Neuronal stem cell (in vitro differentiated cells): ENCODE measurements at regions not wholly inside any gene's neighbourhood (a gene's known extent, or its start where the extent isn't known, plus 50 kb on each side); places are given as distances from the start of the nearest gene placed in this dataset.

ENCODE experiments used
- DNase-seq: peaks from one replicate; pipeline ENCODE4 v3.0.0-alpha.2; 2013; ENCODE audit warnings: low spot score
- H2AFZ ChIP-seq: one replicate; pipeline ENCODE4 v1.6.1; 2013; ENCODE audit warnings: mild to moderate bottlenecking, low read length, inconsistent platforms
- H2AK5ac ChIP-seq: 2 replicates; pipeline ENCODE4 v1.6.1; 2013; ENCODE audit warnings: low read depth, mild to moderate bottlenecking, inconsistent platforms, low read length, moderate library complexity, mixed read lengths
- H2BK120ac ChIP-seq: 2 replicates; pipeline ENCODE4 v1.6.1; 2013; ENCODE audit warnings: low read depth, mild to moderate bottlenecking, inconsistent platforms, low read length, moderate library complexity, mixed read lengths
- H2BK12ac ChIP-seq: one replicate; pipeline ENCODE4 v1.6.1; 2013; ENCODE audit warnings: low read length, inconsistent platforms
- H2BK15ac ChIP-seq: 2 replicates; pipeline ENCODE4 v1.6.1; 2013; ENCODE audit warnings: mild to moderate bottlenecking, low read length, inconsistent platforms, mixed read lengths
- H2BK5ac ChIP-seq: one replicate; pipeline ENCODE4 v1.6.1; 2013; ENCODE audit warnings: inconsistent platforms, mild to moderate bottlenecking, low read length, moderate library complexity
- H3K14ac ChIP-seq: one replicate; pipeline ENCODE4 v1.6.1; 2013; ENCODE audit warnings: low read length, inconsistent platforms
- H3K18ac ChIP-seq: 2 replicates; pipeline ENCODE4 v1.6.1; 2013; ENCODE audit warnings: low read length, inconsistent platforms
- H3K23ac ChIP-seq: 2 replicates; pipeline ENCODE4 v1.6.1; 2013; ENCODE audit warnings: low read depth, mild to moderate bottlenecking, mixed read lengths, low read length, inconsistent platforms; ENCODE audit not compliant: poor library complexity
- H3K27ac ChIP-seq: replicated peaks from 3 replicates; pipeline ENCODE4 v1.5.1; 2013; ENCODE audit warnings: low read length, inconsistent platforms
- H3K27me3 ChIP-seq, 3 experiments: 2 replicates each; pipeline ENCODE4 v1.6.1; 2013; ENCODE audit warnings: low read length in 3 of 3, mild to moderate bottlenecking in 2 of 3, inconsistent platforms in 1 of 3, low read depth in 1 of 3, mixed read lengths in 1 of 3, moderate library complexity in 1 of 3; ENCODE audit not compliant: control insufficient read depth in 3 of 3, insufficient read depth in 3 of 3
- H3K36me3 ChIP-seq, 2 donors: replicated peaks in 1 of 2; 2 replicates each; pipeline ENCODE4 v1.6.1; 2013; ENCODE audit warnings: low read length in 2 of 2; ENCODE audit not compliant: control insufficient read depth in 2 of 2, insufficient read depth in 2 of 2
- H3K4ac ChIP-seq: 2 replicates; pipeline ENCODE4 v1.6.1; 2013; ENCODE audit warnings: inconsistent platforms, mild to moderate bottlenecking, low read length, moderate library complexity
- H3K4me1 ChIP-seq, 2 donors: 1 replicate in 1 of 2; 2 replicates in 1 of 2; pipeline ENCODE4 v1.6.1; 2013; ENCODE audit warnings: low read length in 2 of 2, low read depth in 1 of 2; ENCODE audit not compliant: control insufficient read depth in 2 of 2, insufficient read depth in 1 of 2
- H3K4me2 ChIP-seq: one replicate; pipeline ENCODE4 v1.6.1; 2013; ENCODE audit warnings: mild to moderate bottlenecking, low read length, inconsistent platforms; ENCODE audit not compliant: insufficient read depth, poor library complexity, severe bottlenecking
- H3K4me3 ChIP-seq, 2 donors: 2 replicates each; pipeline ENCODE4 v1.5.1; 2013; ENCODE audit warnings: low read length in 2 of 2, mild to moderate bottlenecking in 2 of 2, inconsistent platforms in 1 of 2, moderate library complexity in 1 of 2
- H3K79me1 ChIP-seq: one replicate; pipeline ENCODE4 v1.6.1; 2013; ENCODE audit warnings: low read depth, mild to moderate bottlenecking, inconsistent platforms, low read length, moderate library complexity
- H3K9ac ChIP-seq: one replicate; pipeline ENCODE4 v1.6.1; 2013; ENCODE audit warnings: mild to moderate bottlenecking, low read depth, low read length, inconsistent platforms; ENCODE audit not compliant: poor library complexity
- H3K9me3 ChIP-seq, 2 donors: replicated peaks in 1 of 2; 2 replicates each; pipeline versions ENCODE3 to v1.6.1; 2013; ENCODE audit warnings: low read length in 2 of 2, mild to moderate bottlenecking in 2 of 2, inconsistent platforms in 1 of 2, low read depth in 1 of 2, mixed read lengths in 1 of 2, moderate library complexity in 1 of 2; ENCODE audit not compliant: control insufficient read depth in 2 of 2, insufficient read depth in 1 of 2
- H4K8ac ChIP-seq: one replicate; pipeline ENCODE4 v1.6.1; 2013; ENCODE audit warnings: low read depth, mild to moderate bottlenecking, inconsistent platforms, low read length, moderate library complexity
- H4K91ac ChIP-seq: one replicate; pipeline ENCODE4 v1.6.1; 2013; ENCODE audit warnings: low read length, low read depth, mild to moderate bottlenecking, inconsistent platforms; ENCODE audit not compliant: poor library complexity
- WGBS, 2 donors: extraction: QIAGEN DNeasy Blood & Tissue Kit; methylation state at CpG; one replicate each; pipeline ENCODE4 v1.1.7; 2013; ENCODE audit warnings: missing lambda C conversion rate in 2 of 2, mixed read lengths in 1 of 2; ENCODE audit not compliant: insufficient read length in 2 of 2, insufficient replicate concordance in 1 of 2; ENCODE audit errors: extremely low coverage in 2 of 2; 5-methylcytosine and 5-hydroxymethylcytosine counted together

DNA sequence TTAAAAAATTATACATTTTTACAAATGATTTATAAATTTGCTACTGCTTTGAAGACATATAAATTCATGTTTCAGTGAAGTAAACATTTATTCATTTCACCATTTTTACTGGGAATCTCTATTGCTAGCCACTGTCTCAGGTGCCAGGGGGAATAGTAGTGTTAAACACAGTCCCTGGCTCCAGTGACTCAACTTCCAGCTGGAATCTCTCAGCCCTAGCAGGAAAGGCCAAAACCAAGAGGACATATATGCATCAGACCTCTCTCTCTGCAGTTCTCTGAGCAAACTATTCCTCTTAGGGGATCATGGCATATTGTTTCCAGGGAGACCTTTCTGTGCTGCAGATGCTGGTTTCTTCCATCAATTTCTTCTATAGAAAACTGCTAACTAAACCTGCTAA lies 1009.0 kb upstream of the LCORL start:
- Histone ChIP-seq H2AFZ (no peak overlapping the region), H3K27ac (no peak overlapping the region), H2BK5ac (no peak overlapping the region), H2AK5ac (no peak overlapping the region), H2BK15ac (no peak overlapping the region), H3K79me1 (no peaks in the 10 kb centered on the region), H3K4me2 (no peak overlapping the region), H3K4me3 (no peak overlapping the region), H3K9ac (no peak overlapping the region), H2BK12ac (no peak overlapping the region), H3K4ac (no peak overlapping the region), H3K14ac (no peak overlapping the region), H3K36me3 (no peaks in the 10 kb centered on the region), H3K9me3 (no peaks in the 10 kb centered on the region), H3K18ac (no peak overlapping the region), H2BK120ac (no peak overlapping the region), H4K91ac (no peak overlapping the region), H3K23ac (no peak overlapping the region), H3K27me3 (peaks cover 0 to 2% (median 0%) of the 10 kb centered on the region in 3 experiments), H4K8ac (no peak overlapping the region), H3K4me1 (peaks cover 8 to 12% of the 10 kb centered on the region in 2 donors)
- no peak for DNase-seq

DNA sequence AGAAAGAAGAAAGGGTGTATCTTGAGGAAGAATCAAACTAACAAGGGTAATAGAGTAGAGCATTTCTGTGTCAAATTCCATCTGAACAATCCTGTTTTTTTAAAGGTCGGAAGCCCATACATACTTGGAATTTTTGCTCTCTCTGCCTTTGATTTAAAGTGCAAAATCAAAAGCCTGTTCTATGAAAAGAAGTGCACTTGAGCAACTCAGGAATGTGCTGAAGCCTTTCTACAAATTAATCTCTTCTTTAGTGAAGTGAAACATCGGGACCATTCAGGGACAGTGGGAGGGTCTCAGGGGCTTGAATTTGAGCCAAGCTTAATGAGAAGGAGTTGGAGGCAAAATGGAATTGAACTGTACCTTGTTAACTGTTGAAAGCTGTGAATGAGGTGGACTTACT lies 1008.5 kb upstream of the LCORL start:
- no peak overlapping the region for H2BK12ac ChIP-seq
- no peaks in the 10 kb centered on the region for H3K9me3 ChIP-seq
- H3K4me3 ChIP-seq = no peak overlapping the region
- peak; percentile 24 for DNase-seq
- no CpG with 5 or more reads among the region's 2 CpGs for WGBS, 2 donors
- H3K4me2 ChIP-seq = peak overlapping the region; percentile 3
- H3K79me1 ChIP-seq = no peaks in the 10 kb centered on the region
- H2BK5ac ChIP-seq = no peak overlapping the region
- no peak overlapping the region for H3K18ac ChIP-seq
- H3K27me3 ChIP-seq = peaks cover 0 to 2% (median 0%) of the 10 kb centered on the region in 3 experiments
- H4K91ac ChIP-seq = no peak overlapping the region
- H3K36me3 ChIP-seq = no peaks in the 10 kb centered on the region
- no peak overlapping the region for H3K9ac ChIP-seq
- H3K4ac ChIP-seq = no peak overlapping the region
- H2BK15ac ChIP-seq = no peak overlapping the region
- peaks cover 8 to 12% of the 10 kb centered on the region in 2 donors for H3K4me1 ChIP-seq
- H2AFZ ChIP-seq = peak overlapping the region; percentile 78
- H3K27ac ChIP-seq = no peak overlapping the region
- no peak overlapping the region for H4K8ac ChIP-seq
- no peak overlapping the region for H2BK120ac ChIP-seq
- no peak overlapping the region for H3K23ac ChIP-seq
- H2AK5ac ChIP-seq = no peak overlapping the region
- H3K14ac ChIP-seq = no peak overlapping the region

DNA sequence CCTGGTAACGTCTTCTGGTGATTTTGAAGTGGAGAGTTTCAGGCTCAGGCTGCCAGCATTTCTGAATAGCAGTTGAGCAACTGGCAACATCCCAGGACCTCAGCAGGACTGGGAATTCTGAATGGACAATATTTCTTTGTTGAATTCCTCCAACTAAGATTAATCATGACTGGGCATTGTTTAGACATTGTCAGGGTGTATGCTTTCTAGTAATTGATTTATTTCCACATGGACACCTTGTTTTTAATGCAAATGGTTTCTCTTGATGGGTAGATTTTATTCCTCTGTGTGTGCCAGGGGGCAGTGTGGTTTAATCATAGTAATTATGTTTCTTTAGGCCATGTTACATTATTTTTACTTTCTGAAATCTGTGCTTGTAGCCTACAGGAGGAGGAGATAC lies 1004.7 kb upstream of the LCORL start:
- Histone ChIP-seq H3K4me2 (no peak overlapping the region), H2BK120ac (no peak overlapping the region), H3K4ac (no peak overlapping the region), H2BK12ac (no peak overlapping the region), H3K18ac (no peak overlapping the region), H3K4me3 (no peak overlapping the region), H3K27ac (no peak overlapping the region), H3K36me3 (no peaks in the 10 kb centered on the region), H4K91ac (no peak overlapping the region), H2BK5ac (no peak overlapping the region), H3K9ac (no peak overlapping the region), H4K8ac (no peak overlapping the region), H3K27me3 (no peaks in the 10 kb centered on the region), H2AFZ (no peak overlapping the region), H3K4me1 (peaks cover 6 to 12% of the 10 kb centered on the region in 2 donors), H3K79me1 (no peaks in the 10 kb centered on the region), H2BK15ac (no peak overlapping the region), H3K9me3 (no peaks in the 10 kb centered on the region), H3K14ac (no peak overlapping the region), H2AK5ac (no peak overlapping the region), H3K23ac (no peak overlapping the region)
- WGBS, 2 donors = no CpG with 5 or more reads among the region's 1 CpG
- DNase-seq = no peak

DNA sequence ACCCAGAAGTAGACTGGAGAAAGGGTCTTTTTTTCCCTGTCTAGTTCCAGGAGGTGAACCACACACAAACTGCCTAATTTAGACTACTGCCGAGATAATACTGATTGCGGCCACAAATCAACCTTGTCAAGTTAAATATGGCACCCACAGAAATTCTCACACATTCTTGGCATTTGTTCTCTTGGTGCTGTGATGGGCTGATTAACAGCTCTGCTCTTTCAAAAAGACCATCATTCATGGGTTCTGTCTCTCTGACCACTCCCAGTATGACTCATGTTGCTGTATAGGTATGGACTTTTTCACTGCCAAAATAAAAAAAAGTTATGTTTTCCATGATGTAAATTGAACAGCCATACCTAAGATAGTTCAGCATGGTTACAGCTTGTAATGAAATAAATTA lies 1003.5 kb upstream of the LCORL start:
- H3K18ac ChIP-seq = no peak overlapping the region
- H2BK120ac ChIP-seq = no peak overlapping the region
- H3K14ac ChIP-seq = no peak overlapping the region
- H4K91ac ChIP-seq = no peak overlapping the region
- no peak overlapping the region for H4K8ac ChIP-seq
- no peak overlapping the region for H2BK5ac ChIP-seq
- peaks cover 1 to 3% of the 10 kb centered on the region in 2 donors for H3K4me1 ChIP-seq
- H3K4me2 ChIP-seq = no peak overlapping the region
- WGBS, 2 donors = no CpG with 5 or more reads among the region's 2 CpGs
- H2AFZ ChIP-seq = no peak overlapping the region
- H2BK15ac ChIP-seq = no peak overlapping the region
- H3K4ac ChIP-seq = no peak overlapping the region
- H3K79me1 ChIP-seq = no peaks in the 10 kb centered on the region
- DNase-seq = no peak
- H3K9me3 ChIP-seq = no peaks in the 10 kb centered on the region
- H3K36me3 ChIP-seq = no peaks in the 10 kb centered on the region
- H3K4me3 ChIP-seq = no peak overlapping the region
- H2BK12ac ChIP-seq = no peak overlapping the region
- H2AK5ac ChIP-seq = no peak overlapping the region
- no peak overlapping the region for H3K23ac ChIP-seq
- no peak overlapping the region for H3K27ac ChIP-seq
- no peaks in the 10 kb centered on the region for H3K27me3 ChIP-seq
- no peak overlapping the region for H3K9ac ChIP-seq
